ENCODE measurements at regions not wholly inside any gene's neighbourhood (a gene's known extent, or its start where the extent isn't known, plus 50 kb on each side); places are given as distances from the start of the nearest gene placed in this dataset.

DNA sequence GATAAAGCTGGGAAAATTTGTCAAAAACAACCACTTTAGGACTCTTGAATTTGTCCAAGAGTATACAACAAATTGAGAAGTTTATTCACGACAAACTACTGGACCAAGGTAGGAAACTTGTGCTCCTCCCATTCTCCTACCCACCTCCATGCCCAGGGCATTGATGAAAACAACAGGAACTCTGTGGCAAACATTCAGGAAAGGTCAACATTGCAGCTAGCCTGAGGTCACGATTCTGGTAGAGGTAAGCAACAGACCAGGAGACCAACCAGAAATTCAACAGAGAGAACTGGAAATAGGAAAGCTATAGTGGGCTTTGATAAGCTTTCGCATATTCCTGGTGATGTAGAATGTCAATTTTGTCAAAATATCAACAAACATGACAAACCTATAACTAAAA lies 209.1 kb upstream of the CTAGE1 start:
- TF ChIP-seq POLR2A (IDR thresholded peaks at IDR 0.05; ENCODE audit: low read length) = no peak
- no peak for TF ChIP-seq GATA1 (IDR thresholded peaks at IDR 0.05; ENCODE audit: low read depth, low read length)

Measured in erythroblast (primary cell).